ENCODE measurements at regions not wholly inside any gene's neighbourhood (a gene's known extent, or its start where the extent isn't known, plus 50 kb on each side); places are given as distances from the start of the nearest gene placed in this dataset.

DNA sequence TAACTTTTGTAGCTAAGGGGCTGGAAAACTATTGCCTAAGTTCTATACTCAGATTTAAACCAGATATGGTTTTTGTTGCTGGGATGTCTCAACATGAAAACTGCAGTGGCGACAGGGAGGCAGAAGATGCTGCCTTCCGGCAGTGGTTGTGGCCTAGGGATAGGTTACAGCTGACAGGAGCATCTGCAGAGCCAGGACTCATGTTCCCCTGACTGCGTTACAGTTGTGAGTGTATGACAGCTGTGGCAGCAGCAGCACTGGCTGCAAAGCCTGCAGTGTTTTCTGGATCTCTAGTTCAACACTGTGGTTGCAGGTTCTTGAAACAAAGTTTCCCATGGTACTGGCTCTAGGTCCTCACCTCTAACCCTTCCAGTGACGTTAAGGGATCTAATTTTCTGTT, 498.8 kb upstream of the CDH18 start:
- H3K9me3 ChIP-seq (replicated peaks; ENCODE audit: control insufficient read depth, insufficient read depth, low read length): peaks cover 2% of the 10 kb centered on the region
- no peak for FAIRE-seq
- no peak overlapping the region for H2AFZ ChIP-seq (ENCODE audit: low read depth, low read length)
- POLR2A ChIA-PET: no interaction called here
- H3K79me2 ChIP-seq (ENCODE audit: control insufficient read depth, insufficient read depth, low read length): no peaks in the 10 kb centered on the region
- no peak overlapping the region for H3K27ac ChIP-seq (ENCODE audit: insufficient read depth, low read depth, low read length)
- no peaks in the 10 kb centered on the region for H4K20me1 ChIP-seq (replicated peaks; ENCODE audit: control insufficient read depth, extremely low read depth, insufficient read depth, low read length)
- no peaks in the 10 kb centered on the region for H3K27me3 ChIP-seq (ENCODE audit: control insufficient read depth in 2 of 2, insufficient read depth in 2 of 2, low read length in 2 of 2)
- no peak for TF ChIP-seq MAX (IDR thresholded peaks at IDR 0.05; ENCODE audit: insufficient read depth, insufficient read length)
- TF ChIP-seq GATA2 (IDR thresholded peaks at IDR 0.05; ENCODE audit: insufficient read depth, insufficient read length, low read depth, low read length): no peak
- TF ChIP-seq MYC (IDR thresholded peaks at IDR 0.05; ENCODE audit: low read depth, low read length): no peak
- no peak for TF ChIP-seq FOS (IDR thresholded peaks at IDR 0.05; ENCODE audit: borderline replicate concordance, insufficient read depth, low read length)
- TF ChIP-seq EZH2 (IDR thresholded peaks at IDR 0.05; ENCODE audit: borderline replicate concordance, low read depth, low read length, severe bottlenecking): no peak
- TF ChIP-seq CTCF (IDR thresholded peaks at IDR 0.05; ENCODE audit: extremely low read depth in 1 of 2, insufficient read depth in 1 of 2, low read depth in 1 of 2, low read length in 2 of 2): no peak
- no peak for TF ChIP-seq POLR2AphosphoS5 (IDR thresholded peaks at IDR 0.05; ENCODE audit: insufficient read depth, low read depth, low read length)
- TF ChIP-seq JUN (IDR thresholded peaks at IDR 0.05; ENCODE audit: borderline replicate concordance, insufficient read depth, insufficient read length, low read depth): no peak
- TF ChIP-seq POLR2A (IDR thresholded peaks at IDR 0.05; ENCODE audit: low read depth, low read length): no peak
- H3K4me3 ChIP-seq (replicated peaks in 1 of 3; ENCODE audit: insufficient read depth in 1 of 3, low read depth in 1 of 3, low read length in 3 of 3): no peak overlapping the region
- H3K4me1 ChIP-seq (ENCODE audit: control insufficient read depth, extremely low read depth, insufficient read depth, low read length): no peaks in the 10 kb centered on the region
- no TSS peak for BruUV-seq (replicated peaks)
- intact Hi-C loops (cut with micrococcal nuclease): no loop called here
- no peaks in the 10 kb centered on the region for H3K9me1 ChIP-seq (replicated peaks; ENCODE audit: control insufficient read depth, extremely low read depth, insufficient read depth, low read length)
- H3K9ac ChIP-seq (replicated peaks; ENCODE audit: extremely low read depth, insufficient read depth, low read length): no peak overlapping the region
- CTCF ChIA-PET: no interaction called here
- no peaks in the 10 kb centered on the region for H3K36me3 ChIP-seq (ENCODE audit: control insufficient read depth in 2 of 2, extremely low read depth in 1 of 2, insufficient read depth in 2 of 2, low read length in 2 of 2)
- dilution Hi-C loops (cut with MboI; ENCODE audit: extremely low pct_ligation_motif_present, low sequenced_read_pairs): no loop called here
- H3K4me2 ChIP-seq (ENCODE audit: insufficient read depth, low read length): no peak overlapping the region
- DNase-seq (ENCODE audit: low read depth, low spot score): no peak

All from endothelial cell of umbilical vein (primary cell).